ENCODE measurements at regions not wholly inside any gene's neighbourhood (a gene's known extent, or its start where the extent isn't known, plus 50 kb on each side); places are given as distances from the start of the nearest gene placed in this dataset.
A peak's percentile ranks its signal among the peaks of the same experiment; 100 is the strongest.
"Not testable (repeated sequence)": the region's sequence is repeated elsewhere in the genome, so short reads cannot be mapped to it uniquely, and the experiment has no call there.

DNA sequence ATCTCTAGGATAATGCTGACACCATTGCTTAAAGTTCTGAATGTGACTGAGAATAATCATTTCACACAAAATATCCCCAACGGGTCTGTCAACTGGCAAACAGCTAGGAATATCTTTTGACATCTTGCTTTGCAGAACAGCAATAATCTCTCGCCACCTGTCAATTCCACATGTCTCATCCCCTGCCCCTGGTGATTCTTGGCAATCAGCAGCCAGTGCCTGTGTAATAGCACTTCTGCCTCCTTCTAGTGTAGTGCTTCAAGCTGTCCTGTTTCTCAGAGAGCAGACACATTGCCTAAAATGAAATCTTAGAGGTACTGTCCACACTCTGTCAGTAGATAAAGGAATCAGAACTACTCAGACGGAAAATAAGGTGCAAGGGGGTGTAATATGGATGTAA lies 984.4 kb downstream of the LTN1 start:
- not testable (repeated sequence) for DNase-seq (ENCODE audit: low read depth)

DNA sequence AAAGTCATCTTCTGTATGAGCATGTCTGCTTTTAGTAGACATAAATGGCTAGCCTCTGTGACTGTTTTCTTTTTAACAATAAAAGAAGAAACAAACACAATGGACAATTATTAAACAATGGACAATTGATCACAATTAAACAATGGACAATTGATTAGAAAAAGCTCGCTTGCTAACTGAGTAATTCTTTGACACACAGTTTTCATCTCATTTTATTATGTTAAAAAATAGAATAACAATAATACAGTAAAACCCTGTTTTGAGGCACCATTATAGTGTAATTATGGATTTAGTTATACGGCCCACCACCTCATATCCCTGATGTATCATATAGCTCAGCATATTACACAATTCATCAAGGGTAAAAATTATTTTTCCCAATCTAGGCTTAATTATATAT lies 989.0 kb downstream of the LTN1 start:
- DNase-seq (ENCODE audit: low read depth) = not testable (repeated sequence)

DNA sequence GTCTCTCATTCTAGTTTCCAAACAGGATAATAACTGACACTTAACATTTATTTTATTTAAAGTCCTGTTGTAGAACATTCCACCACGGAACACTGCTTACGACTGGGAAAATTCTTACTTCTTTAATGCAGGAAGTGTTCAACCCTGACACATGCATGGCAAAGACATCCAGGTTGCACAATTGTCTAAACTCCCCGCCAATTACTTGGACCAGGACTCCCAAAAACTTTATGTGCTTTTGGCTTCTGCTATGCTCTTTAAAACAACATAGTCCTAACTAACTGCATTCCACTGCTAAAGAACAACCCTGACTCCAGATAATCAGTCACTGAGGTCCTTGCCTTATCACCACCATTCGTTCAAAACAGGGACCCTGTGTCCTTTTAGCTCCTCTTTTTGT lies 995.8 kb downstream of the LTN1 start:
- DNase-seq (ENCODE audit: low read depth) = peak; percentile 0

DNA sequence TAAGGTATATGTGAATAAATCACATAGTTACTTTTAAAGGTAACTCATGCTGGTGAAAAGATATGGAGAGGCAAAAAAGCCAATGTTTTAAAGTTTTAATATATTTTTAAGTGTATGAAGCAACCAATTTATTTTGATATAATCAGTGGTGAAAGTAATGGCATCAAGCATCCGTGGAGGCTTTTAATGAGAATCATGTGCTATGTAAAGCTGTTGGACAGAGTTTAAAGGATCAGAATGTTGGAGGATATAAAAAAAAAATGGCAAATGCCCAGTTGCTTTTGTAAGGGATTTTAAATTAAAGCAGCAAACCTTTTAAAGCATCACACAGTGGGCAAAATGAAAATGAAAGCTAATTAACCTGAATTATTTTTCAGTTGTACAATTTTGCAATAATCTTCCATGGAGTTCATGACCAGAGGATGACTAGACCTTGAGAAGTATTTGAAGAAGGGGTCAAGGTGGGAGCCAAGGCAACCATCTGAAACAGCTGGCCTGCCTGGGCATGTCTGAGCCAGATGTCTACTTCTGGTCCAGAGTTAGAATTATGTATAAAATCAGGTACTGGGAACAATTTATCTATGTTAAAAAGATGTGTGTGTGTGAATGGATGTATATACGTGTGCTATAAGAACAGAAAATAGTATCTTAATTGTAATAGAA lies 1007.9 kb downstream of the LTN1 start:
- DNase-seq (ENCODE audit: low read depth) = not testable (repeated sequence)

DNA sequence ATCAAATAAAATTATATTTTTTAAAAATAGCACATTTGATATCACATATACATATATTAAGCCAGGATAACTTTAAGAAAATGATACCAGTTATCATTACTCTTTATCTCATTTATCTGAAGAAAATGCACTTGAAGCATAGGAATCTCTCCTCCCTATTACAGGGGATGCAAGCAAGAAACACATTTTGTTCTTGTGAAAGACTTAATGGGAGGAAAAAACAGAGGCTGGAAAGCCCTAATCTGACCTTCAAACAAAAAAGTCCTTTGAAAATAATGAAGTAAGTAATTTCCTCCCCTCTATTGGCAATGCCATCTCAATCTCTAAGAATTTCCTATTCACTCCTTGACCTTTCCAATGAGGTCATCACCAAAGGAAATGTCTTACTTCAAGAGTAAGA lies 1012.6 kb upstream of the ADAMTS5 start:
- not testable (repeated sequence) for DNase-seq (ENCODE audit: low read depth)

DNA sequence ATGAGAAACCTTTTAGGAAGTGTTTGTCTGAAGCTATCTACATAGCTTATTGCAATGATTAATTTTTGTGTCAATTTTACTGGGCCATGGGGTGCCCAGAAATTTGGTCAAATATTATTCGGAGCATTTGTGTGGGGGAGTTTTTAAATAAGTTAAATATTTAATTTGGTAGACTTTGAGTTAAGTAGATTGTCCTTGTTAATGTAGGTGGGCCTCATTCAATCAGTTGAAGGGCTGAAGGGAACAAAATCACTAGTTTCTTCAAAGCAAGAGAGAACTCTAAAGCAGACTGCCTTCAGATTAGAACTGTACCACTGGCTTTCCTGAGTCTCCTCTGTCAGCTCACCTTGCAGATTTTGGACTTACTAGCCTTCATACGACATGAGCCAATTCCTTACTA lies 1008.6 kb upstream of the ADAMTS5 start:
- DNase-seq (ENCODE audit: low read depth) = no peak

DNA sequence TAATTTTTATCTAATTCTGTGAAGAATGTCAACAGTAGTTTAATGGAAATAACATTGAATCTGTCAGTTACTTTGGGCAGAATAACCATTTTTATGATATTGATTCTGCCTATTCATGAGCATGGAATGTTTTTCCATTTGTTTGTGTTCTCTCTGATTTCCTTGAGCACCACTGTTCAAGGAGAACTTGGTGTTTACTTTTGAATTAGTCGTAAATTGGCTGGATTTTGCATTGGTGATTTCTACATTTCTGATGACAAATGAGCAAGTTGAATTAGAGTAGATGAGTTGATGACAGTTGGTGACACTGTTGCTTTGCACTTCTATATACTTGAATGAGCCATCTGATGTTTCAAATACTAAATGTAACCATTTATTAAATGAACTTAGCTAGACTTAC lies 1007.3 kb upstream of the ADAMTS5 start:
- not testable (repeated sequence) for DNase-seq (ENCODE audit: low read depth)

DNA sequence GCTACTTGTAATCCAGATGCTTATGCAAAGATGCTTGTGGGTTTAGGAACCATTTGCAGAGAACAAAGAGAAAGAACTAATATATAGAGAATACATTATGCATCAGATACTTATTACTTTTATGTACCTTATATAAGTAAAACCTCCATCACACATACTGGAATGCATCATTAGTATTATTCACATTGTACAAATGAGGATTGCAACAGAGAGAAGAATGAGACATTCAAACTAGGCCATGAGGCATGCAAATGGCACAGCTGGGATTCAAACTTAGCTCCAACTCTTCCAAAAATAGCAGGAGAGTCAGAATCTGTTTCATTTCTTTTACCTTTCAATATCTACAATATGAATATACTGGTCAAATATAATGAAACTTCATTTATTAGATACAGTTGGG lies 1001.4 kb upstream of the ADAMTS5 start:
- DNase-seq (ENCODE audit: low read depth) = not testable (repeated sequence)

DNA sequence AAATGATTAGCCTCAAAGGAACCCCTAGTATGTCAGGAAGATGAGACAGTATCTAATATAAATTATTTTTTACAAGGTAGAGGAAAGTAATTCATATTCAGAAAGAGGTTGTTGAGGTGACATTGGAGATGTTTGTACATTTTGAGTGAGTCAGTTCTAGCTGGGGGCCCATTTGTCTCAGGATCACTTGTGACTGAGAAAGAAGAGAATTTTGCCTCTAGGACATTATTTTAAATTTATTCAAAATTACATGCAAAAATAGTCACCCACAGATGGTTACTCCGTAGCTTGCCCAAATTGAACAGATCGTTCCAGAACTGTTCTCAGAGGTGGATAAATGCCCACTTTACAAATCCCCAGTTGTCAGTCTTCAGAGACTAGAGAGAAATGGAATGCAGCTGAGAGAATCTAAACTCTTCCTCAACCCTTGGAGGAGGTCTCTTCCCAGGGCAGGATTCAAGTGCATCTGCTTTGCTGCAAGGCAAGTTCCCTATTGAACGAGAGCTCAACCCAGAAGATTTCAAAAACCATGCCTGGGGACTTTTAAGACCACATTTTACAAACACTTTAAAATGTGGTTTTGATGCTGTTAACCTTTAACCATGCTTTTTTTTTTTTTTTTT lies 987.8 kb upstream of the ADAMTS5 start:
- peak; percentile 84 for DNase-seq (ENCODE audit: low read depth)

DNA sequence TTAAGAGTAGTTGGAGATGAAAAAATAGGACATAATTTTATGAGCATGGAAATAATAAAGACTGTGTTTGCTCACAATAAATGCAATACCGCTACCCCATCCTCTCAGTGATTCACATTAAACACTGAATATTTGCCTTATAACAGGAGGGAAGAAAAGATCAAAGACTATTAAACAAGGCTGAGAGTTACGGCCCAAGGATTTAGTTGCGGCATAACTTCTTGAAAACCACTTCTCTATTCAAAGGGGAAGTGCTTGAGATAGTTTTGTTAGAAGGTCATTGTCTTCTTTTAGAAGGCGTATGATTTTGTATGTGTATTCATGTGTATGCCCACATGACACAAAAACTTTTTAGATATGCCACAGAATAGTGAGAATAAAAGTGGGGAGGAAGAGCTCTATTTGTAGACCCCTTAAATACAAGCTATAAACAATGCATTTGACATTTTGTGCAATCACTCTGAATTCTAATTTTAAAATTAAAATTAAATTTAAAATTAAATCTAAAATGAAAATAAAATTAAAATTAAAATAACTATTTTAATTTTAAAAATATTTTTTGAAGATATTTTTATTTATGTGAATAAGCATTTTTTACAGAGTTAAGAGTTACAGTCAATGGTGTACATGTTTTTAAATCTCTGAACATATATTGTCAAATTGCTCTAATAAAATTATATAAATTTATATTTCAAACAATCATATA lies 986.6 kb upstream of the ADAMTS5 start:
- DNase-seq (ENCODE audit: low read depth) = no peak

DNA sequence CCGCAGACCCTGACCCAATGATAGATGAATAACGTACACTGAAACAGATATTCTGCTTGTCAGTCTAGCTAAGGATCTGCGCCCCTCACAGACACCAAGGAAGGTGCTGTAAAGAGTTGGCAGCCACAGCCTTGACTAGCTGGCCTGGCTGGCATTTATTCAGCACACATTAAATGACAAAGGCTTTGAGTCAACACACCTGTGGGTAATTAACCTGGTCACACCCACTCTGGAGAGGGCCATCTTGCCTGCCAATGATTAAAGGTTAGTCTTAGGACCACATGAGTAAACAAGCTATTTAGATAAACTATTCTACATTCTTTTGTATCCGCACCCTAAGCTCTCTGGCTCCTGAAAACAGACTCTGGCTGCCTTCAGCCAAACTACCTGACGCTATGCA lies 982.2 kb upstream of the ADAMTS5 start:
- DNase-seq (ENCODE audit: low read depth) = not testable (repeated sequence)

DNA sequence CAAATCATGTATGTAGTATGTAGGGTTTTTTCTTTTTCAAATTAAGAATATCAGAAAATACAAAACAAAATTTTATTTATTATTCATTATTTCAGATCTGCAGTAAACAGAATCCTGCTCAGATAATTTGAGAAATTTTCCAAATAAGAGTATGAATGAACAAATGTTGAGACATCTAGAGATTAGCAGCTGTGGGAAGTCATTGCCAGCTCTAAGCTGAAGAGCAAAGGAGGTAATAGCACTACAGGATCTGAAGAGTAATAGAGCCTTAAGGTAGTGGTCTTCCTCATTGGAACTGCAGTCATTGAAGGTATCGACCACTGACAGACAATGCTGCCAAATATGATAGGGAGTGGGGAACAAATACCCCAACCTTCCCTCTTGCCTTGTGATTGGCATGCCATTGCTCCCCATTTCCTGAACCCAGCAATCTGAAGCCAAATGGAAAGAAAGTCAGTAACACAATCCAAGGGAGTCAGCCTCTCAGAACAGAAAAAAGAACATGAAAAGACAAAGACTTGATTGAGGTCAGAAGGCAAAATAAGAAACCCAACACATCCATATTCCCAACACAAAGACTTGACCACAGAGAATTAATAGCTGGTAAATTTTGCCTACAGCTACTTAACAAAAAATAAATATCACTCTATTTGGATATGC lies 963.4 kb upstream of the ADAMTS5 start:
- not testable (repeated sequence) for DNase-seq (ENCODE audit: low read depth)

DNA sequence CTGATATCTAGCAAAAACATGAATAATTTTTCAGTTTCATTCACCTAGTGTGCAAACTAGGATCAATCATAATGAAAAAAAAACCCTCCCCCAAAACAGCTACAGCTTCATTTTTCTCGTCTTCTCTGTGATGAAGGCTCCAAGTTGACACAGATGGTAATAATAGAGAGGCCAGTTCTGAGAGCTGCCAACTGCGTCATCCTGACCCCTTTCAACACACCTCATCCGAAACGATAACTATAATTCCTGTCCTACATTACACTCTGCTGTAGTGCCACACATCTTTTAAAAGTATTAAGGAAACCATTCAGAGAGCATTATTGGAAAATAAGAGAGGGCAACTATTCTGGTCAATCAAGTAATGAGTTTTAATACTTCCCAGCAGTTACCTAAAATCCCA lies 962.3 kb upstream of the ADAMTS5 start:
- DNase-seq (ENCODE audit: low read depth) = not testable (repeated sequence)

DNA sequence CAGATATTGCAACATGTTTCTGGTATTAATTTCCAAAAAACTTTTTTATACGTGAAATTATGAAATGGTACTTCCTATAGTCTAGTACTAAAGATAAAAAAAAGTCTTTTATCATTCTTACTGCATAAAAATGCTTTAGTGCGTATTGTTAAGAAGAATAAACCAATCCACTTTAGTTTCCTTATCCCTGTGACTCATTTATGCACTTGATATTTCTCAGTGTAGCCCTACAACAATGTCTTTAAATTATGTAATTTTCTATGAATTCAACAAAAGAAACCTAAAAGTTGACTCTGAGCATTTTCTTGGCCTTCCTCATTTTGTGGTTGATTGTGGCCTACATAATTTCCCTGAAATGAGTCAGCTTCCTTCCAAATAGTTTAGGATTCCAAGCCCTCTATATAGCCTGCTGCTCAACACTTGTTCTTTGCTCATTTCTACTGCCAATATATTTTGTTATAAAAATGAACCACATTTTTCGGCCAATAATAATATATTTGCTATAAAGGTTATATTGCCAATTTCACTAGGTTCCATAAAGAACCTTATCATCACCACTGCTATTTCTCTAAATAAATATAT lies 961.7 kb upstream of the ADAMTS5 start:
- DNase-seq (ENCODE audit: low read depth) = peak; percentile 60

DNA sequence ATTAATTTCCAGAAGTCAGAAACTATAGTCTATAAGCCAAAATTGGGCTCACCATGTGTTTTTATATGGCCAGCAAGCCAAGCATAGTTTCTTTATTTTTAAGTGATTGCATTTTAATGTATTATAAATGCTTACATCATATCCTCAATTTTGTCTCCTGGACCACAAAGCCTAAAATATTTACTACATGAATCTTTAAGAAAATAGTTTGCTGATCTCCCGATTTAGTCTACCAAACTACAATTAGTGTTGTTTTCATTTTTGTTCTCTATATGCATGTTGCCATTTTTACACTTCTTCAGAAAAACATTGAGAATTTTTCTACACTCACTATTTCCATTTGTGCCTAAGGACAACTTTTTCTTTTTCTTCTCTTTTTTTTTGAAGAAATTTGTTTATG lies 954.5 kb upstream of the ADAMTS5 start:
- not testable (repeated sequence) for DNase-seq (ENCODE audit: low read depth)

DNA sequence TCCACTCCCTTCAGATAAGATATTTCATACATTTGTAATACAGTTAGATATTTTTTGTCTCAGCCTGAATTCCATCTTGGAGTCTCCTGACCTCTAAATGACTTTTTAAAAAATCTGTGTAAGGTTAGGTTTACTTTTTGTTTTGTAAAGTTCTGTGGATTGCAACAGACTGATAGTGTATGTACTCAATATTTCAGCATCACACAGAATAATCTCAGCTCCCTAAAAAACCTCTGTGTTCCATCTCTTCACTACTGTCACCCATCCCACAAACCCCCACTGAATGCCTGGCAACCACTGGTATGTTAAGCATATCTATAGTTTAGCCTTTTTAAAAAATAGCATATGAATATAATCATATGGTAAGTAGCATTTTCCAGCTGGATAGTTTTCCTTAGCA lies 951.1 kb upstream of the ADAMTS5 start:
- not testable (repeated sequence) for DNase-seq (ENCODE audit: low read depth)

DNA sequence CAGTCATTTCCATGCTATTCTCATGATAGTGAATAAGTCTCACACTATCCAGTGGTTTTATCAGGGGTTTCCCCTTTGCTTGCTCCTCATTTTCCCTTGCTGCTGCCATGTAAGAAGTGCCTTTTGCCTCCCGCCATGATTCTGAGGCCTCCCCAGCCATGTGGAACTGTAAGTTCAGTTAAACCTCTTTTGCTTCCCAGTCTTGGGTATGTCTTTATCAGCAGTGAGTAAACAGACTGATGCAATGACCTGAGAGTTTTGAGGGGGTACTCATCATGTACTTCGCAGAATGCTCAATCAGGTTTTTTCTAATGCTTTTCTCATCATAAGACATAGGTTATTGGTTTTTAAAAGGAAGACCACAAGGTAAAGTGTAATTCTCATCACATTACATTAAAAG lies 949.4 kb upstream of the ADAMTS5 start:
- peak; percentile 9 for DNase-seq (ENCODE audit: low read depth)

DNA sequence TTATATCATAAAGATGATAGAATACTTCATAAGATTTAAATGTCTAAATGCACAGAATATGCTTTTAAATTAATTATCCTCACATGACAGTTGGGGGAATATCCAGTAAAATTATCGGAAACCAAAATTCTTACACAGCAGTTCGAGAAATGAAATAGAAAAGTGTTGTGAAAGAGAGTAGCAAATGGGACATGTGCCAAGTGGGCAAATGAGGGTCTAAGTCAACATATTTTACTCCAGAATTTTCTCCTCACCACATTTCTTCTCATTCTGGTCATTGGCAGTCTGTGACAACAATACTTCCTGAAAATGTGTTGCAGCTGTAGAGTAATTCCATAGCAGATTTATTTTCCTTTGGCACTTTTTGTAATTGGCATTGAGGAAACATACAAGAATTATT lies 945.2 kb upstream of the ADAMTS5 start:
- not testable (repeated sequence) for DNase-seq (ENCODE audit: low read depth)

DNA sequence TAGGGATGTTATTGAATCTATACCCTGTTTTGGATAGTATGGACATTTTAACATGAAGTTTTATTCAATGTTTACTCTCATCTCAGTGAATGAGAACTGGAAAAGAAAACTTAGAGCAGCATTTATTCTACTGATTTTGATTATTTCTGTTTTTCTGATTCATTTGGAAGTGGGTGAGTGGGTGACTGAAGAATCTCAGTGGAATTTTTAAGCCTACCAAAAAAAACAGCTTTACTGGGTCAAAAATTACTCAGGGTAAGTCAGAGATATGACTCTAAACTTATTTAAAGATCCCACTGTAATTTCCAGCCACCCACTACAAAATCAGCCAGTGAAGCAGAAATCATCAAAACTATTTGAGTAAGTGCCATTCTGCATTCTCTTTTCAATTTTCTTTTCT lies 942.6 kb upstream of the ADAMTS5 start:
- not testable (repeated sequence) for DNase-seq (ENCODE audit: low read depth)

DNA sequence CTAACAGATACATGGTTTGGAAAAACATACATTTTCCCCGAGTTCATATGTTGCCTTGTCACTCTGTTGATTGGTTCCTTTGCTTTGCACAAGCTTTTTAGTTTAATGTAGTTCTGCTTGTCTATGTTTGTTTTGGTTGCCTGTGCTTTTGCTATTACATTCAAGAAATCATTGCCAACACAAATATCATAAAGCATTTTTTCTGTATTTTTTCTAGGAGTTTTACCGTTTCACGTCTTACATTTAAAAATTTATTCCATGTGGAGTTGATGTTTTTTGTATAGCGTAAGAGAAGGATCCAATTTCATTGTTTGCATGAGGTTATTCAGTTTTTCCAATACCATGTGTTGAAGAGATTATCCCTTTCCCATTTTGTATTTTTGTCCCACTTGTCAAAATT lies 941.9 kb upstream of the ADAMTS5 start:
- DNase-seq (ENCODE audit: low read depth) = not testable (repeated sequence)

DNA sequence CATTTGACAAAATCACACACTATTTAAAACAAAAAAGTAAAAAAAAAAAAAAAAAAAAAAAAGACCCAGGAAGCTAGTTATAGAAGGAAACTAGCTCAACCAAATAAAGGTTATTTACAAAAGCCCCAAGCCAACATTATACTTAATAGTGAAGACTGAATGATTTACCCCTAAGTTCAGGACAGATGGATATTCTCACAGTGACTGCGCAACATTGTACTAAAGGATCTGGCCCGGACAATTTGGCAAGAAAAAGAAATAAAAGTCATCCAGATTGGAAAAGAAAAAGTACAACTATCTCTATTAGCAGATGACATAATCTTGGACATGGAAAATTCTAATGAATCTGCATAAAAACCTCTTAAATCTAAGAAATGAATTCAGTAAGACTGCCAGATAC lies 936.0 kb upstream of the ADAMTS5 start:
- not testable (repeated sequence) for DNase-seq (ENCODE audit: low read depth)

DNA sequence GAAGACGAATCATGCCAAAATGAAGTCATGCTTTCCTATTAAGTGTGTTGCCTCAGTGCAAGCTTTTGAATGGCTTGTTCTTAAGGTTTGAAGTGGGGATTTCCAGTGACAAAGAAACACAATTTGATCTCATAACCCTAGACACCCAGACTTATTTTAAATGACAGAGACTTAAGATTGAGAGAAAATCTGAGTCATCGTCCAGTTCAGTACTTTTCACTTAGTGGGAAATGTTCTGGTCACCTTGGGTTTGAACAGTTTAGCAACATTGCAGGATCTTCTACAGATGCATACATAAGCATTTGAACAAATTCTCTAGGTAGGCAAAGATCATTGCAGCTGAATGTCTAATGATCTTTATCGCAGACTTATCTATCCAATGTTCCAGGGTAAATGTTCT lies 926.7 kb upstream of the ADAMTS5 start:
- DNase-seq (ENCODE audit: low read depth) = peak; percentile 73

Data from renal cortical epithelial cell (primary cell).